ENCODE measurements at regions not wholly inside any gene's neighbourhood (a gene's known extent, or its start where the extent isn't known, plus 50 kb on each side); places are given as distances from the start of the nearest gene placed in this dataset.

DNA sequence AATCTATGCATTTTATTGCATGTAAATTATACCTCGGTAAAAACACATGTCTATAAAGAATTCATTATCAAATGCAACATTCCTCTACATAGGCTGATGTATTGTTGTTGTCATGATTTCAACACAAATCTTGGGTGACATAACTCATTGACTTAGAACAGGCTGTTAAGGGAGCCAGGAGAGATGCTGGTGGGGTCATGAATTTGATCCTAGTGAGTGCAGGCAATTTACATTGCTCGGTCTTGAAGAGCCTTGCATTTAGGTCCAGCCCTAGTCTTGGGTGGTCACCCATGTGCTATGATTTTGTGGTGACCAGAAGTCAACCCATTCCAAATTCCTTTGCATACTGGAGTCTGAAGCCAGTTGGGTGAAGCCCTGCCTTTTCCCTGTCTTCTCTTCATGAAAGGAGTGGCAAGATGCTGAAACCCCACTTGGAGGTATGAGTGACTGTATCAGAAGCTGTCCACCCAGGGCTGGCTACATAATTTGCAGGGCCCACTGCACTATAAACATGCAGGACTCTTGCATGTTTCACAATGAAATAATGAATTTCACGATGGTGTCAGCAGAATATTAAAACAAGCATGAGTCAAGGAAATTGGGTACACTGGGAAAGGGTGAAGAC lies 59.2 kb downstream of the RPLP1 start:
- TF ChIP-seq EGR1 (IDR thresholded peaks at IDR 0.05; ENCODE audit: low read depth in 2 of 2), result no peak
- TF ChIP-seq, protein P1, sequence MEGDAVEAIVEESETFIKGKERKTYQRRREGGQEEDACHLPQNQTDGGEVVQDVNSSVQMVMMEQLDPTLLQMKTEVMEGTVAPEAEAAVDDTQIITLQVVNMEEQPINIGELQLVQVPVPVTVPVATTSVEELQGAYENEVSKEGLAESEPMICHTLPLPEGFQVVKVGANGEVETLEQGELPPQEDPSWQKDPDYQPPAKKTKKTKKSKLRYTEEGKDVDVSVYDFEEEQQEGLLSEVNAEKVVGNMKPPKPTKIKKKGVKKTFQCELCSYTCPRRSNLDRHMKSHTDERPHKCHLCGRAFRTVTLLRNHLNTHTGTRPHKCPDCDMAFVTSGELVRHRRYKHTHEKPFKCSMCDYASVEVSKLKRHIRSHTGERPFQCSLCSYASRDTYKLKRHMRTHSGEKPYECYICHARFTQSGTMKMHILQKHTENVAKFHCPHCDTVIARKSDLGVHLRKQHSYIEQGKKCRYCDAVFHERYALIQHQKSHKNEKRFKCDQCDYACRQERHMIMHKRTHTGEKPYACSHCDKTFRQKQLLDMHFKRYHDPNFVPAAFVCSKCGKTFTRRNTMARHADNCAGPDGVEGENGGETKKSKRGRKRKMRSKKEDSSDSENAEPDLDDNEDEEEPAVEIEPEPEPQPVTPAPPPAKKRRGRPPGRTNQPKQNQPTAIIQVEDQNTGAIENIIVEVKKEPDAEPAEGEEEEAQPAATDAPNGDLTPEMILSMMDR (IDR thresholded peaks at IDR 0.05; ENCODE audit: low read depth, low read length, missing input control), result no peak
- no peak for TF ChIP-seq GABPA (IDR thresholded peaks at IDR 0.05 in 1 of 2, conservative IDR thresholded peaks at IDR 0.05 in 1 of 2)
- TF ChIP-seq, protein P2, sequence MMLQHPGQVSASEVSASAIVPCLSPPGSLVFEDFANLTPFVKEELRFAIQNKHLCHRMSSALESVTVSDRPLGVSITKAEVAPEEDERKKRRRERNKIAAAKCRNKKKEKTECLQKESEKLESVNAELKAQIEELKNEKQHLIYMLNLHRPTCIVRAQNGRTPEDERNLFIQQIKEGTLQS (IDR thresholded peaks at IDR 0.05), result no peak
- no peak for TF ChIP-seq YY1 (IDR thresholded peaks at IDR 0.05)
- TF ChIP-seq, protein P3, sequence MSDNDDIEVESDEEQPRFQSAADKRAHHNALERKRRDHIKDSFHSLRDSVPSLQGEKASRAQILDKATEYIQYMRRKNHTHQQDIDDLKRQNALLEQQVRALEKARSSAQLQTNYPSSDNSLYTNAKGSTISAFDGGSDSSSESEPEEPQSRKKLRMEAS (IDR thresholded peaks at IDR 0.05), result no peak
- TF ChIP-seq RAD21 (IDR thresholded peaks at IDR 0.05), result no peak
- TF ChIP-seq, protein P4, sequence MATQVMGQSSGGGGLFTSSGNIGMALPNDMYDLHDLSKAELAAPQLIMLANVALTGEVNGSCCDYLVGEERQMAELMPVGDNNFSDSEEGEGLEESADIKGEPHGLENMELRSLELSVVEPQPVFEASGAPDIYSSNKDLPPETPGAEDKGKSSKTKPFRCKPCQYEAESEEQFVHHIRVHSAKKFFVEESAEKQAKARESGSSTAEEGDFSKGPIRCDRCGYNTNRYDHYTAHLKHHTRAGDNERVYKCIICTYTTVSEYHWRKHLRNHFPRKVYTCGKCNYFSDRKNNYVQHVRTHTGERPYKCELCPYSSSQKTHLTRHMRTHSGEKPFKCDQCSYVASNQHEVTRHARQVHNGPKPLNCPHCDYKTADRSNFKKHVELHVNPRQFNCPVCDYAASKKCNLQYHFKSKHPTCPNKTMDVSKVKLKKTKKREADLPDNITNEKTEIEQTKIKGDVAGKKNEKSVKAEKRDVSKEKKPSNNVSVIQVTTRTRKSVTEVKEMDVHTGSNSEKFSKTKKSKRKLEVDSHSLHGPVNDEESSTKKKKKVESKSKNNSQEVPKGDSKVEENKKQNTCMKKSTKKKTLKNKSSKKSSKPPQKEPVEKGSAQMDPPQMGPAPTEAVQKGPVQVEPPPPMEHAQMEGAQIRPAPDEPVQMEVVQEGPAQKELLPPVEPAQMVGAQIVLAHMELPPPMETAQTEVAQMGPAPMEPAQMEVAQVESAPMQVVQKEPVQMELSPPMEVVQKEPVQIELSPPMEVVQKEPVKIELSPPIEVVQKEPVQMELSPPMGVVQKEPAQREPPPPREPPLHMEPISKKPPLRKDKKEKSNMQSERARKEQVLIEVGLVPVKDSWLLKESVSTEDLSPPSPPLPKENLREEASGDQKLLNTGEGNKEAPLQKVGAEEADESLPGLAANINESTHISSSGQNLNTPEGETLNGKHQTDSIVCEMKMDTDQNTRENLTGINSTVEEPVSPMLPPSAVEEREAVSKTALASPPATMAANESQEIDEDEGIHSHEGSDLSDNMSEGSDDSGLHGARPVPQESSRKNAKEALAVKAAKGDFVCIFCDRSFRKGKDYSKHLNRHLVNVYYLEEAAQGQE (IDR thresholded peaks at IDR 0.05), result no peak
- no peak for TF ChIP-seq JUND (IDR thresholded peaks at IDR 0.05)
- TF ChIP-seq, protein P5, sequence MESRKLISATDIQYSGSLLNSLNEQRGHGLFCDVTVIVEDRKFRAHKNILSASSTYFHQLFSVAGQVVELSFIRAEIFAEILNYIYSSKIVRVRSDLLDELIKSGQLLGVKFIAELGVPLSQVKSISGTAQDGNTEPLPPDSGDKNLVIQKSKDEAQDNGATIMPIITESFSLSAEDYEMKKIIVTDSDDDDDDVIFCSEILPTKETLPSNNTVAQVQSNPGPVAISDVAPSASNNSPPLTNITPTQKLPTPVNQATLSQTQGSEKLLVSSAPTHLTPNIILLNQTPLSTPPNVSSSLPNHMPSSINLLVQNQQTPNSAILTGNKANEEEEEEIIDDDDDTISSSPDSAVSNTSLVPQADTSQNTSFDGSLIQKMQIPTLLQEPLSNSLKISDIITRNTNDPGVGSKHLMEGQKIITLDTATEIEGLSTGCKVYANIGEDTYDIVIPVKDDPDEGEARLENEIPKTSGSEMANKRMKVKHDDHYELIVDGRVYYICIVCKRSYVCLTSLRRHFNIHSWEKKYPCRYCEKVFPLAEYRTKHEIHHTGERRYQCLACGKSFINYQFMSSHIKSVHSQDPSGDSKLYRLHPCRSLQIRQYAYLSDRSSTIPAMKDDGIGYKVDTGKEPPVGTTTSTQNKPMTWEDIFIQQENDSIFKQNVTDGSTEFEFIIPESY (IDR thresholded peaks at IDR 0.05), result no peak

All from liver (tissue), 3 donors.